ENCODE measurements at regions not wholly inside any gene's neighbourhood (a gene's known extent, or its start where the extent isn't known, plus 50 kb on each side); places are given as distances from the start of the nearest gene placed in this dataset.

GRCh38 chr2:79223539-79223938 lies 64.0 kb upstream of the REG3A start:
- Histone ChIP-seq H3K36me3 (ENCODE audit: control insufficient read depth, insufficient read depth, low read length) (no peaks in the 10 kb centered on the region), H3K27ac (ENCODE audit: low read depth, low read length) (no peak overlapping the region), H3K4me3 (ENCODE audit: low read depth, low read length) (no peak overlapping the region), H3K27me3 (ENCODE audit: control insufficient read depth, insufficient read depth, low read length) (no peaks in the 10 kb centered on the region), H3K4me1 (ENCODE audit: control insufficient read depth, insufficient read depth, low read length) (peaks cover 2% of the 10 kb centered on the region), H3K9me3 (ENCODE audit: control insufficient read depth, insufficient read depth, low read length) (no peaks in the 10 kb centered on the region)
- DNase-seq (ENCODE audit: low read depth in 4 of 6, low spot score in 6 of 6): peak in 2 of 6 donors; percentile 20 to 80

DNA sequence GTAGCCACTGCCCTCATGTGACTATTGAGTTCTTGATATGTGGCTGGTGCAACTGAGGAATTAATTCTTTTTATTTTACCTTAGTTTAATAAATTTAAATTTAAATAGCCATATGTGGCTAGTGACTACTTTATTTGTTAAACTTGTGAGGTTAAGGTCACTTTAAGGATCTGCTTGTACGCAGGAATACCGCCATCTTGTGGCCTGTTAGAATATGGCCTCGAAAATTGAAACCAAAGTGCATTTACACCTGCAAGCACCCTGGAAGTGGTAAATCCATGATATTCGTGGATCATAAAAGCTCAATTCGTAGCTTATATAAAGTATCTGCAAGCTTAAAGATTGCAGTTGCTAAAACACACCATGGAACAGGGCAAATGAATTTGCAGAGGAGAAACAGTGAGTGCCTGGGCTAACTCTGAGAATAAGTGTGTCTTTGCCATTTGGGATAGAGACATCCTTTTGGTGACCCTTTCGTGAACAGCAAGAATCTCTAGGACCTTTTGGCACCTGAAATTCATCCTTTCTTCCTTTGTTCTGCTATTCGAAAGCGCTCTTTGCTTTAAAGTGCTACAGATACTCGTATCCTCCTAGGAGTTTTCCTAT lies 59.9 kb upstream of the REG3A start:
- peak in 5 of 6 donors; percentile 47 to 89 (median 57) for DNase-seq (ENCODE audit: low read depth in 4 of 6, low spot score in 6 of 6)
- Histone ChIP-seq H3K9me3 (ENCODE audit: control insufficient read depth, insufficient read depth, low read length) (no peaks in the 10 kb centered on the region), H3K36me3 (ENCODE audit: control insufficient read depth, insufficient read depth, low read length) (no peaks in the 10 kb centered on the region), H3K27ac (ENCODE audit: low read depth, low read length) (no peak overlapping the region), H3K4me1 (ENCODE audit: control insufficient read depth, insufficient read depth, low read length) (peaks cover 2% of the 10 kb centered on the region), H3K4me3 (ENCODE audit: low read depth, low read length) (no peak overlapping the region), H3K27me3 (ENCODE audit: control insufficient read depth, insufficient read depth, low read length) (no peaks in the 10 kb centered on the region)
- WGBS (ENCODE audit: insufficient coverage): 0% methylated on average over 5 of the region's 9 CpGs

DNA sequence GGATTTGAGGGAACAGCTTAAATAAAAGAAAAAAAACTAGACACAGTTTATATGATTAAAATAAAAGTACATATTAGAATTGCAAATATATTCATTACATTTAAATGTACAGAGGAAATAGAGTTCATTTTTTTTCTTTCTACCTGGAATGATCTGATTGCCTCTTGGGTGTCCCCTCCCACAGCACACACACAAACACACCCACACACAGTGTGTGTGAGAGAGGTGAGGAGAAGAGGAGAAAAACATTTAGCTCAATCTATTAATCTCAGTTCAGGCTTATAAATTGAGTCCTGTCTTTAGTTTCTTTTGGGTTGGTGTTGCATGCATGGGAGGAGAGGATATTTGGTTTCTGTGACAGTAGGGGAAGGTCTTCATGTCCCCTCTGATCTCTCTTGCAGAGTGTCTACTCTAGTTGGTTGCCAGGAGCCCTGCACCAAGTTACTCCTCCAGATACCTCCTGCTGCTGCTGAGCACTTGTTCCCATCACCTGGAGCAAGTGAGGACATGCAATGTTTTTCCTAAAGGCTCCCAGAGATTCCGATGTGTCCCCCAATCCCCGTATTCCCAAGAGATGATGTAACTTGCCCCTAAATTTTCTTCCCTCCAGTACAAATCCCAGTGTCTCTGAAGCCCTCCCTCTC lies 50.8 kb upstream of the REG3A start:
- Histone ChIP-seq H3K36me3 (ENCODE audit: control insufficient read depth, insufficient read depth, low read length) (no peaks in the 10 kb centered on the region), H3K27me3 (ENCODE audit: control insufficient read depth, insufficient read depth, low read length) (no peaks in the 10 kb centered on the region), H3K4me3 (ENCODE audit: low read depth, low read length) (no peak overlapping the region), H3K27ac (ENCODE audit: low read depth, low read length) (no peak overlapping the region), H3K9me3 (ENCODE audit: control insufficient read depth, insufficient read depth, low read length) (no peaks in the 10 kb centered on the region), H3K4me1 (ENCODE audit: control insufficient read depth, insufficient read depth, low read length) (no peaks in the 10 kb centered on the region)
- no CpG with 5 or more reads among the region's 2 CpGs for WGBS (ENCODE audit: insufficient coverage)
- DNase-seq (ENCODE audit: low read depth in 4 of 6, low spot score in 6 of 6): no peak

All from spinal cord (tissue), 9 donors.